ENCODE measurements at regions not wholly inside any gene's neighbourhood (a gene's known extent, or its start where the extent isn't known, plus 50 kb on each side); places are given as distances from the start of the nearest gene placed in this dataset.
"Not testable (repeated sequence)": the region's sequence is repeated elsewhere in the genome, so short reads cannot be mapped to it uniquely, and the experiment has no call there.

- DNase-seq (ENCODE audit: low read depth in 2 of 3, low spot score in 2 of 3): no peak
These were observed 821.5 kb downstream of the EFNA5 start for GRCh38 chr5:106849266-106849665.

DNA sequence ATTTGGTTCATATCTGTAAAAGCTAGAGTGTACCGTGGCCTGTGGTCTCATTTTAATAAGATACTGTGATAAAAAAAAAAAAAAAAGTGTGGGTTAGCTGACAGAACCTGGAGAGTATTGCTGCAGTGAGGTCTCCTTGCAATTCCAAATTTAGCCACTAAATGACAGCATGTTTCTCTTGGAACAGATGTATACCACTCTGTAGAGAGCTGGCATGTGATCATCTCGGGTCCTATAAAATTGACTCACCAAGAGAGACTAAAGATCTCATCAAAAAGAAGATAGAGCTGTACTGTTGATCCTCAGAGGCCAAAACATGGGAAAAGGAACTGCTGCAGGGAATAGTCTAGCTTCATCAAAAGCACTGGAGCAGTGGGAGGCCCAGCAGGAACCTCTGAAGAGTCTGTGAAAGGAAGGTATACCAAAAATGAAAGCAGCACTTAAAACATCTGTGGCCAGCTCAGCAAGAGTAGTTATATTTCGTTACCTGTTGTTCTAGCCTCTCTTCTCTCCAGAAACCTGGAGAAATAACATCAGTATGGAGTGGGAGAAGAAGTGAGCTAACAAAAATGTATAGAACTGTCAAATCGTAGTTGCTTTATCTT is 826.8 kb downstream of the EFNA5 start:
- no peak for DNase-seq (ENCODE audit: low read depth in 2 of 3, low spot score in 2 of 3)

DNA sequence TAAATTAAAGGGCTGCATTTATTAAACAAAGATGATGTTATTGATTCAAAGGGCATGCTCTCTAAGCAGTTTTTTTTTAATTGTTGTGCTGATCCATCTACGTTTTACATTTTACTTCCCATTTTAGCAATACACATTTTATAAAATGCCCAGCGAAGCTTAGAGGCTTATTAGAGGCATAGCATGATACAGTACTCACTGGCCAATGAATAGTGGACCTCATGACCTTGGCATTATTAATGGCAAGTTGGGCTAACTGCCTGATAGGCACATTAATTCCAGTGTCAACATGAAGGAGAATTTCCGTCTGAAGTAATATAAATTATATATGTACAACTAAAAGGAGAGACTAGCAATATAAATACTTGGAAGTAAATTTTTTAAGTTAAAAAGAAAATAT is 837.2 kb downstream of the EFNA5 start:
- DNase-seq (ENCODE audit: low read depth in 2 of 3, low spot score in 2 of 3): no peak

GRCh38 chr5:106827061-106827460 is 843.7 kb downstream of the EFNA5 start:
- DNase-seq (ENCODE audit: low read depth in 2 of 3, low spot score in 2 of 3): no peak

DNA sequence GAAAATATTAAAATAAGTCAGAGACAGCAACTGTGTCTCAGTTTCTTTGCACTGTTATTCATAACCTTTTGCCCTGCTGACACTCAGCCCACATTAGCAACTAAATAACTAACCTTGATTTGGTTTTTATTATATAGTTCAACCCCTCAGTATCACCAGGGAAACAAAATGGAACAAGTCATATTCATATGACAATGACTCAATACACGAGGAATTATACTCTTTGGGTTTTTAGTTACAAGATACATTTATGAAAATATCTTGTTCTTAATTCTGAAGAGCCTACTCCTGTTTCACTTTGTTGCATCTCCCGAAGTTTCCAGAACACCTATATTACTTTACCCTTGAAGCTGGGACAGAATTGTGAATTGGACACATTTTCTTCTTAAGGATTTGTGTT is 845.4 kb downstream of the EFNA5 start:
- DNase-seq (ENCODE audit: low read depth in 2 of 3, low spot score in 2 of 3): no peak

GRCh38 chr5:106822851-106823250 is 847.9 kb downstream of the EFNA5 start:
- DNase-seq (ENCODE audit: low read depth in 2 of 3, low spot score in 2 of 3): no peak

DNA sequence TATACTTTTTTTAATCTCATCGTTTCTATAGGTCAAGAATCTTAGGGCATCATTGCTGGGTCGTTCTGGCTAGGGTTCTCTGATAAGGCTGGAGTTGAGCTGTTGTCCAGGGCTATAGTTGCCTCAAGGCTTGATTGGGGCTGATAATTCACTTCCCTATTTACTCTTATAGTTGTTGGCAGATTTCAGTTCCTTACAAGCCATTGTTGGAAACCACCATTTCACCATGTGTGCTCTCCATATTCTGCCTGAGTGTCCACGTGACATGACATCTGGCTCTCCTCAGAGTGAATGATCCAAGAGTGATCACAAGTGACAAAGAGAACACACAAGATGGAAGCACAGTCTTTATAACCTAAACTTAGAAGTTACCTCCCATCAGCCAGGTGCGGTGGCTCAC is 852.2 kb downstream of the EFNA5 start:
- DNase-seq (ENCODE audit: low read depth in 2 of 3, low spot score in 2 of 3): no peak

- DNase-seq (ENCODE audit: low read depth in 2 of 3, low spot score in 2 of 3): no peak
These were observed 855.8 kb downstream of the EFNA5 start for GRCh38 chr5:106814961-106815360.

DNA sequence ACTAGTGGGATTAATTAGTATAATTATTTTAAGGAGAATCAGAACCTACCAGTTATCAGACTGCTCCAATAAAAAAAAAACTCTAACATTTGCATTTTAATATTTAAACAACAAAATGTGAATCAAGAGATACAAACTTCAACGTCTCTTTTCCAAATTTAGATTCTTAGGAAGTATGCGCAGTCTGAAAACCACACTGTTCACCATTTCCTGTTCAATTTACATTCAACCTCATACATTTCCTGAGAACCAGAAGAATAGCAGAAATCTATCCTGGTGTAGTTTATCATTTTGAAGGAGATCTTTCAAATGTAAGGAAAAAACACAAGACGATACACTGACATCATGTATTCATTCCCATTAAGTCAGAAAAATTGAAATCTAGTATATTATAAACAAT is 869.2 kb downstream of the EFNA5 start:
- DNase-seq (ENCODE audit: low read depth in 2 of 3, low spot score in 2 of 3): no peak

DNA sequence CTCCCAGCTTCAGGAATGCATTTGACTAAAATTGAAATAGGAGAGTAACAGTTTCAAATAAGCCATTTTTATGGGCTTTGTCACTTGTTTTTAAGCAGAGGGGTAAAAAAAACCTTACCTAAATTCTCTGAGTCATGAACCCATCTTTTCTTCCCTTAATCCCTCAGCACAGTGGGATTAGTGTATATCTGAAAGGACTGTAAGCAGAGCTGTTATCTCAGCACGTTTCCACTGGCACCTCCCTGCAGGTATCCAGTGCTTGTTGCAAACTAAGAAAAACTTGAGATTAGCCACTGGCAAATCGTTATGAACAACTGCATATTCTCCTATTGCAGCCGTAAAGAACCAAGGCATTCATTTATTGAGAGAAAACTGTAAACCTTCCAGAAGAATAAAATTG is 872.7 kb downstream of the EFNA5 start:
- no peak for DNase-seq (ENCODE audit: low read depth in 2 of 3, low spot score in 2 of 3)

GRCh38 chr5:106796081-106796480 is 874.7 kb downstream of the EFNA5 start:
- DNase-seq (ENCODE audit: low read depth in 2 of 3, low spot score in 2 of 3): no peak

DNA sequence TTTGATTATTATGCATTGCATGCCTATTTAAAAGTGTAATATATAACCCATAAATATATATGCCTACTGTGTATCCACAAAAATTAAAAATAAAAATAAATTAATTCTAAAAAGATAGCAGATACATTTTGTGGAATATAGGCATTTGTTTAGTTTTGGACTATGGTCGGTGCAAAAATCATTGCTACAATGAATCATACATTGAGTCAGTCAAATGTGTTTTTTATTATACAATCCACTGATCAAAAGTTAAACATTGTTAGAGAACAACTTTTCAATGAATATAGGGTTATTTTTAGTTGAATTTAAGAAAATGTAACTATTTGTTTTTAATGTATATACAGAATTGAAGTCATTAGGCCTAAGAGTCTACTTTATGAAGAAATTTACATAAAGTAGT is 885.9 kb downstream of the EFNA5 start:
- no peak for DNase-seq (ENCODE audit: low read depth in 2 of 3, low spot score in 2 of 3)

- no peak for DNase-seq (ENCODE audit: low read depth in 2 of 3, low spot score in 2 of 3)
These were observed 890.4 kb downstream of the EFNA5 start for GRCh38 chr5:106780355-106780754.

DNA sequence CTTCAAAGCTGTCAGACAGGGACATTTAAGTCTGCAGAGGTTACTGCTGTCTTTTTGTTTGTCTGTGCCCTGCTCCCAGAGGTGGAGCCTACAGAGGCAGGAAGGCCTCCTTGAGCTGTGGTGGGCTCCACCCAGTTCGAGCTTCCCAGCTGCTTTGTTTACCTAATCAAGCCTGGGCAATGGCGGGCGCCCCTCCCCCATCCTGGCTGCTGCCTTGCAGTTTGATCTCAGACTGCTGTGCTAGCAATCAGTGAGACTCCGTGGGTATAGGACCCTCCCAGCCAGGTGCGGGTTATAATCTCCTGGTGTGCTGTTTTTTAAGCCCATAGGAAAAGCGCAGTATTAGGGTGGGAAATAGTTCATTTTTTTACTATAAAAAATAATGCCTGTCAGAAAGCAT is 894.2 kb downstream of the EFNA5 start:
- not testable (repeated sequence) for DNase-seq (ENCODE audit: low read depth in 2 of 3, low spot score in 2 of 3)

- no peak for DNase-seq (ENCODE audit: low read depth in 2 of 3, low spot score in 2 of 3)
These were observed 902.3 kb downstream of the EFNA5 start for GRCh38 chr5:106768392-106768791.

- DNase-seq (ENCODE audit: low read depth in 2 of 3, low spot score in 2 of 3): no peak
These were observed 903.8 kb downstream of the EFNA5 start for GRCh38 chr5:106766916-106767315.

- no peak for DNase-seq (ENCODE audit: low read depth in 2 of 3, low spot score in 2 of 3)
These were observed 911.2 kb downstream of the EFNA5 start for GRCh38 chr5:106759581-106759980.

DNA sequence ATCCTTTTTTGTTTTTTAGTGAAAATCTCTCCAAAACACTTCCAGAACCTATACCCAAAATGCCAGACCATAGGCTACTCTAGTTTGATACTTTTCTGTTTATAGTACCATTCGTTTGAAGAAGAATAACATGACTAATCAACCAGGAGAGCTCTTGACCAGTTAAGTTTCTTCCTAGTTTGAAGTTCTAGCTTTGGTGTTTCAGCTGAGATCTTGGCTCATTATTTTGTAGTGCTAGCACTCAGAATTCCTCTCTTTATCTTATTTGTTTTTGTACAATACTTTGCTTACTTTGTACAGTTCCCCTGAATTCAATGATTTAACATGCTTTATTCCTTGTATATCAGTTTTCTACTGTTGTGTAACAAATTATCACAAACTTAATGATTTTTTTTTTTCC is 911.6 kb downstream of the EFNA5 start:
- no peak for DNase-seq (ENCODE audit: low read depth in 2 of 3, low spot score in 2 of 3)

DNA sequence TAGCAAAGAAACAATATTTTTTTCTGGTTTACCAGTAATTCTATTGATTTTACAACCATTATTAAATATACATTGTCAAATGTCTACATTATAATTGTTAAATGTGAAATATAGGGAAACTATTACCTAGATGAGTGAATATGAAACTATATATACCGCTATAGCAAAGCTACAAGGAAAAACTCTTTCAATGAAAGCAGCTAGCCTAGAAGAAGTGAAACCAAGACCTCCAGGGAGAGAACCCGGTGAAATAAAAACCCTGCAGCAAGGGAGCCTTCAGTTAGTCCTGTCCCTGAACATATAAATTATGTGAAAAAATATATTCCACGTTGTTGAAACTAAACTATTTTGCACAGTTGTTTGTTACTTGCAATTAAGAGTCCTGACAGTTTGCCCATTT is 913.1 kb downstream of the EFNA5 start:
- DNase-seq (ENCODE audit: low read depth in 2 of 3, low spot score in 2 of 3): no peak

GRCh38 chr5:106755789-106756188 is 914.9 kb downstream of the EFNA5 start:
- DNase-seq (ENCODE audit: low read depth in 2 of 3, low spot score in 2 of 3): no peak

DNA sequence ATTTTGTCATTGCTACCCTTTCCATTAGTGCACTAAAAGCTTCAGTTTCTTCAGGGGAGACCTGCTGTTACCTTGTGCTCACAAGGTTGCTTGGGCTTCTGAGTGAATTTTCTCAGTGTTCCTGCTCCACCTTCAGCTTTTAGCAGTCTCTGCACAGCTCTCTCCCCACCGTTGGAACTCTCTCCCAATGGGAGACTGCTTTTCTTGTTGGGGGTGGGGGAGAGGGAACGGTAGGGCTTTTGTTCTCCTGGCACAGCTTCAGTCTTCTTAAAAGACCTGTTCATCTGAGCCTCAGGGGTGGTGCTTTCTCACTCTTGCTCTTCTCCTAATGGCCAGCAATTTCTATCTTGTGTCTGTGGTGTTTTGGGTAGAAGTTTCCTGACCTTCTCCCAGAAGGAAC is 915.7 kb downstream of the EFNA5 start:
- DNase-seq (ENCODE audit: low read depth in 2 of 3, low spot score in 2 of 3): no peak

GRCh38 chr5:106749826-106750225 is 920.9 kb downstream of the EFNA5 start:
- no peak for DNase-seq (ENCODE audit: low read depth in 2 of 3, low spot score in 2 of 3)

GRCh38 chr5:106739127-106739526 is 931.6 kb downstream of the EFNA5 start:
- no peak for DNase-seq (ENCODE audit: low read depth in 2 of 3, low spot score in 2 of 3)

GRCh38 chr5:106737111-106737510 is 933.6 kb downstream of the EFNA5 start:
- no peak for DNase-seq (ENCODE audit: low read depth in 2 of 3, low spot score in 2 of 3)
